NCI-H748 (cell line): ENCODE measurements at regions not wholly inside any gene's neighbourhood (a gene's known extent, or its start where the extent isn't known, plus 50 kb on each side); places are given as distances from the start of the nearest gene placed in this dataset.

ENCODE experiments used
- DNase-seq: peaks from one replicate; lab custom pipeline; 2025; ENCODE audit not compliant: unreplicated experiment; lab: John Stamatoyannopoulos, UW

DNA sequence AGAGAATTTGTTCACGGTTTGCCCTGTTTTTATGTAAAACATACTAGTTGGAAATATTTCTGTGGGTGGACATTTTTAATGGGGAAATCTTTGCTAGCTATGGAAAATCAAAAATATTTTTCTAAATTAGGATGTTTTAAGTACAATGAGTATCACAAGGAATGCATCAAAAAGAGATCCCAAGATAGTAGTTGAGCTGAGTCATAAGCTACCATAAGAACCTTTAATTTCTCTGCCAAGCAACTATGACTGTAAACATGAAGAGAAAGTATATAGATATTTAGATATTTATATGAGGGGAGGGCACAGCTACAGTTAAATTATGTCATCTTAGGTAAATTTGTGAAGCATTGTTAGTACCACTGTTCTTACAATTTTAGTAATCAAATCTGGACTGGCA is 646.2 kb downstream of the XIRP2 start:
- DNase-seq: no peak

DNA sequence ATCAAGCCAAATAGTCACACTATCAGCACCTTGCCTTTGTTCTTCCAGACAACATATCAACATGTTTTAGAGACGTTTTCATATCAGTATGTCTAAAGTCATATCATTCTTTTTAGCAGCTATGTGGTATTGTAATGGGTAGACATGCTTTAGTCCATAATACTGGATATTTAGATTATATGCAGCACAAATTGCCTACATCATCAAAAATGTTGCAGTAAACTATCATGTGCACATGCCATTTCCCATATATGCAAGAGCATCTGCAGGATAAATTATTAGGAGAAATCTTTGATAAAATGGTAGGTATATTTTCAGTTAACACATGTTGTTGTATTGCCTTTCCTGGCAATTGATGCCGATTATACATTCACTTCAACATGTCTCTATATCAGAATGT is 636.5 kb downstream of the XIRP2 start:
- no peak for DNase-seq

DNA sequence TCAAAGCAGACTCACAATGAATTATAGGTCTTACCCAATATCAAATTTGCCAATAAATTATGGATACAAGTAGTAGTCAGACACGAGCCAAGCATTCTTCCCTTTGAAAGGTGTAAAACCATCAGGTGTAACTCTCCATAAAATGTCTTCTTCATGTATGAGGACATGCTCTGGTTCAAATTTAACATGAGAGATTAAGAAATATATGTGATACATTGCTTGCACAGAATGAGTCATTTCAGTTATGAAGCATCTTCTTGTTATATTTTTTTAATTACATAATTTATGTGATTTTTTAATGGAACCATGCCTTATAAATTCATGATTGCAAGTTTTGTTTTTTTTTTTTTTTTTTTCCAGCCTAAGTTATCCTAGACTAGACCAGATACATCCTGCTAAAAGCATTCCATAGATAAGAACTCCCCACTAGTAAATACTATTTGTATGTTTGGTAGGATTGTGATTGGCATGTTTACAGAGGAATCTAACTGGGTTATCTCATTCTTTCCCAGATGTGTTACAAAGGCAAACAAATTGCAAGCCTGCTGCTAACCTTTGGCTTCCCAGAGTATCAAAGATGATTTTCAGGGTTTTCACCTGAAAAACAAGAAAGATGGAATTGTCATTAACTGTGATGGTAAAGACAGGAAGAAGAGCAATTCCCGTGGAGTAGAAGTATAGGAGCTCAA is 621.9 kb downstream of the XIRP2 start:
- DNase-seq: no peak

- peak; percentile 53 for DNase-seq
These were observed 621.3 kb downstream of the XIRP2 start for GRCh38 chr2:167509586-167509985.

GRCh38 chr2:167508709-167509108 is 620.4 kb downstream of the XIRP2 start:
- peak; percentile 5 for DNase-seq

DNA sequence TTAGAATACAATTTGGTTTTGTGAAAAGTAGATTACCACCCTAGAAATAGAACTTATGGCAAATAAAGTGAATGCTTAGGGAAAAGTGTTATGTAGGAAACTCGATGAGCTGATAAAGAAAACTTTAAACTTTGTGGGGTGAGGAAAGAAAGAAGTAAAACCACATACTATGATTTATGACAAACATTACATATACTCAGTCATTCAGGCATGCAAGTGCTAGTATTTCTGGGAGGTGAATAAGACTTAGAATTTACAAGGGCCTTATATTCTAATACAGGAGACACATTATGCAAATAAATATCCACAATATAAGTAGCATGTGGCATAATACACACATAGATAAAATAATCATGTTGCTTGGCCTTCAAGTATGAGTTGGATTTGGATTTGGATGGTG is 618.1 kb downstream of the XIRP2 start:
- no peak for DNase-seq

GRCh38 chr2:167504695-167505094 is 616.4 kb downstream of the XIRP2 start:
- DNase-seq: no peak

DNA sequence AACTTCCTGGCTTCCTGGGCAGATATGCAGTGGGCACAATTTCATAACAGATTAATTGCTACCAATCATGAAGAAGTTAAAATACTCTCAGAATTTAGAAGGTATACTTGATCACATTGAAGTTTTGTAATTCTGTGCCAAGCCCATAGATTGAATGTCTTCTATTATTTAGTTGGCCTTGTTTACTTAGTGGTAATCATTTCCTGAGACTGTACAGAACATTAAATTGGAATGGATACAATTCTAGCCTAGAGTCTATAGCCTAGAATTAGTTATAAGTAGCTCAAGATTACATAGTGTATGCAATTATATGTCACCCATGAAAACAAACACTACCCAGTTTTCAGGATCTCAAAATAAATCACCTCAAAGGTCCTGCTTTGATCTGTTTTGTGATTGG is 615.8 kb downstream of the XIRP2 start:
- peak; percentile 18 for DNase-seq

- DNase-seq: no peak
These were observed 613.3 kb downstream of the XIRP2 start for GRCh38 chr2:167501618-167502017.

GRCh38 chr2:167493862-167494261 is 605.6 kb downstream of the XIRP2 start:
- no peak for DNase-seq

DNA sequence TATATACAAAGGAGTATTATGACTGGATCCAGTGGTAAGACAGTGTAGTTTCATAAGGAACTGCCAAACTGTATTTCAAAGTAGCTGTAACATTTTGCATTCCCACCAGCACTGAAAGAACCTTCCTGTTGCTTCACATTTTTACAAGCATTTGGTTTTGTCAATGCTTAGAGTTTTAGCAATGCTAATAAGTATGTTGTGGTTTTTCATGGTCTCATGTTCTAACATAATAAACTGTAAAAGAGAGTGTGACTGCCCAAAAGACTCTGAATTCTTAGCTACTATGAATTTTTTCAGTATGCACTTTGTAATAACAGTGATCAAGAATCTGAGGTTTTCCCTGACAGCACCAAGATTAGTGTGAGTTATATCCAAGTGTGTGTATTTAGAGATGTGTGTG is 604.2 kb downstream of the XIRP2 start:
- DNase-seq: no peak

DNA sequence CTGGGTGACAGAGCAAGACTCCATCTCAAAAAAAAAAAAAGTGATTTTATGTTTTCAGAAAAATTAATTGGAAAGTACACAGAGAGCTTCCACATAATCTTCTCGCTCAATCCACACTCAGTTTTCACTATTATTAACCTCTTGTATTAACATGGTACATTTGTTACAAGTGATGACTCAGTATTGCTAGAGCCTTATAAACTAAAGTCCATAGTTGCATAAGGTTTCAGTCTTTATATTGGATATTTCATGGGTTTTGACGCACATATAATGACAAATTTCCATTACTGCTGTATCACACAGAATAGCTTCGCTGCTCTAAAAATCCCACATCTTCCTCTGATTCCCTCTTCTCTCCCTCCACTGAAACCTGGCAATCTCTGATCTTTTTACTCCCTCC is 603.5 kb downstream of the XIRP2 start:
- DNase-seq: no peak

GRCh38 chr2:167490455-167490854 is 602.2 kb downstream of the XIRP2 start:
- DNase-seq: no peak

DNA sequence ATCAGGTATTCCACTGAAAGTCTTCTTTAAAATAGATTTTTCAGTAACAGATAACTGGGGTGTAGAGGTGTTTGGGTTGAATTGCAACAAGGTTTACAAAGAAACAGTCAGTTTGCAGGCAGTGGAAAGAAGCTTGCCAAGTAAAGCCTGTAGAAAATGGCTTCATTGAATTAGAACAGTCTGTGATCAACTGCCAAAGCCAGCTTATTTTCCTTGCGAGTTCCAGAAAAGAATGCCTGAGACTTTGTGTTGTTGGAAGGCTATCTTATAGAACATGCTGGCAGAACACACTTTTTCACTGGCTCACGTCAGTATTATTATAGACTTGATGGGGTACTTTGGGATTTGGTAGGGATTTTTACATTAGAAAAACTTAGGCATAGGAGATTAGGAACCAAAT is 601.0 kb downstream of the XIRP2 start:
- no peak for DNase-seq

- peak; percentile 41 for DNase-seq
These were observed 599.4 kb downstream of the XIRP2 start for GRCh38 chr2:167487728-167488127.

GRCh38 chr2:167484875-167485274 is 596.6 kb downstream of the XIRP2 start:
- no peak for DNase-seq

DNA sequence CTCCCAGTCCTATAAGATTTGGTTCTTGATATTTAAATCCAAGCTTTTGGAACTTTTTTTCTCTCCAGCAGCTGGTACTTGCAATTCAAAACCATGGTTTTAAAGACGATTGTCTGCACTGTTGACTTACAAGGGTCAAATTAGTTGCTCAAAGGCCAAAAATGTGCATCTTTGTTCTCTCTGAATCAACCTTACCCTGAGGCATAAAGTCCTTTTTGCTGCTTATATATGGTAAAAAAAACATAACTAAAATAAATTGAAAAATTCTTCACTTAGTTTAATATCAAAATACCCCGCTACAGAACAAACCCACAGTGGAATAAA is 592.7 kb downstream of the XIRP2 start:
- DNase-seq: no peak

DNA sequence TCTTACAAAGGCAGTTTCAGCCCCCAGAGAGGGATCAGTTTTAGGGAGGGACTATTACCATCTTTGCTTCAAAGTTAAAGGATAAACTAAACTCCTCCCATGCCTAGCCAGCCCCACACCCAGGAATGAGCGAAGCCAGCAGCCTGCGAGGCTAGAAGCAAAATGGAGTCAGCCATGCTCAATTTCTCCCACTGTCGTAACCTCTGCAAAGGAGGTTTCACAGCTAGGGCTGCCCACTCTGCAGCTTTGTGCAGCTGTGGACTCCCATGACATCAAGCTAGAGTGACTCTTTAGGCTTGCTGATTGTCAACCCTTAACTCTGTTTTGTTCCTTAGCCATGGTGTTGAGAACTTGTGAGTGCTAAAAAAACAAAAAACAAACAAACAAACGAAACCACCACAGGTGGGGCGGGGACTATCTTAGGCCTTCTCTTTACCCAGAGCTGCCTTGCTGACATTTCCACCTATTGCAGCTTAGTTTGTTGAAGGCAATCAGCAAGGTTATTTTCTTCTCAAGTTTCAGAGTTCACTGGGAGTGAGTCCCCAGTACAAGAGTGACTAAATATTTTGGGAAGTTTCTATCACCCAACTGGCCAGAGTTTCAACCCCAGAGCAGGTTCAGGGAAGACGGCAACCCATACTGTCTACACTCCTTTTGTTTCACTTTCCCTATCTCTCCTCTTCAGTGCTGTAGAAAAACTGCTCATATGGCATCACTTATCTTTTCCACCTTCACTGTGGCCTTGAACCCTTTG is 592.1 kb downstream of the XIRP2 start:
- no peak for DNase-seq

DNA sequence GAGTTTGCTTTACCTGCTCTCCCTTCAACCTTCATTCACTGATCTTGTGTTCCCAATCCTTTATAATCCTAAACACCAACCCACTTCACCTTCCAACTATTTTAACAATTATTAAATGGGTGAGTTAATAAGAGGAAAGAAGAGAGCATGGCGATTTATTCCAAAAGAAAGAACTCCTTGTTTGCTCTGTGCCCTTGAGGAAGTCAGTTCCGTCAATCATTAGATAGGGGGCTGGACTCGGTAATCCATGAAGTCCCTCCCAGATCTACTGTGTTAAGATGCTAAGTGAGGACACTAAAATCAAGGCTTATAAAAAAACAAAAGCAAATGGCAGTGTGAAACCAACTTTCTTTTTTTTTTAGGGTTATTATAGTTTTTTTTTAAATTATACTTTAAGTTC is 589.9 kb downstream of the XIRP2 start:
- no peak for DNase-seq

- DNase-seq: no peak
These were observed 587.5 kb downstream of the XIRP2 start for GRCh38 chr2:167475791-167476190.

DNA sequence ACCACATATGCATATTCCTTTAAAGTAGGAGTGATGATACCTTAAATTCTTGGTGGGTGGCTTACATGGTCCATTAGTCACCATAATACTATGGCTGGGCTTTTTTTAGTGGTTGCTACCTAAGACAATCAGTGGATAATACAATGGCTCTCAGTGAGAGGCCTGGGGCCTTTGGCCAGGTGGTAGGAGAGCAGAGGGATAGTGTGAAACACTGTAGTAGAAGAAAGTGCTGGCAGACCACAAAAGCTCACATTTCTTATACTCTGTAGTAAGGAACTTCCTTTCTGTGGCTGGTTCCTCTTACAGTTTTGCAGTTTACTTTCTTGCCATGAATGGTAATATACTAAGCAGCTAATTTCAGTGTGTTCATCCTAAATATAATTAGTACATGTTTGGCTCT is 583.5 kb downstream of the XIRP2 start:
- no peak for DNase-seq

DNA sequence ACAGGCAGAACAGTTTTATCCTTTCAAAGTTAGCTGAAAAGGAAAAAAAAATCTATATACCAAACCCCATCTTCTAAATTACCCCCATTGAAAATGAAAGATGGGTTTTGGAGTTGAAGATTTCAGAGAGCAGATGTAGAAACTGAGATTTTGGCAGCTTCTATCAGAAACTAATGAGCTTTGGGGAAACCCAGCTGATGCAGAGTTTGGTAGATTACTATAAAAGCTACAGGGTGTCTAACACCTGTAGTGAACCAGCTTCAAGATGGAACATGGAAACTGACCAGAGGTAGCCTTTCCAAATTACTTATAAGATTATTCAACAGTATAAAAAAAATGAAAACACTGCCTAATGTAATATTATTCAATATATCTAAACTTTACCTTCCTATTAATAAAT is 583.1 kb downstream of the XIRP2 start:
- no peak for DNase-seq

DNA sequence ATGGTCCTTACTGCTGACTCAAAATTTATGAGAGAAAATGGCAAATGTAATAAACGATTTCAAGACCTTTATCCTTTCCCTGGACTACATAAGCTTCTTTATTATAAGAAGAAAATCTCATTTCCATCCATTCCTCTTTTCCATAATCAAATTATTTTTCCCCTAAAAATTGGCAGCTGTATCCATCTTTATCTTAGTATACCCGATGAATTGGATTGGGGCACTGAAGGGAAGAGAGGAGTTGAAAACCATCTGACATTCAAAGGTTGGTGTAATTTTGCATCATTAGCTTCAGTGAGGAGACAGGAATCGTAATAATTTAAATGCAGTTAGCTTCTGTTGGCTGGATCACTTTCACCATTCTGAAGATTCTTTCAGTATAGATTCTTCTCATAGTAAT is 574.1 kb downstream of the XIRP2 start:
- no peak for DNase-seq
